Common myeloid progenitor, CD34-positive (primary cell): ENCODE measurements at regions not wholly inside any gene's neighbourhood (a gene's known extent, or its start where the extent isn't known, plus 50 kb on each side); places are given as distances from the start of the nearest gene placed in this dataset.

Experiments
- CTCF ChIA-PET: fragments of 350-600 bp; sonication (Branson Sonifier 250); formaldehyde crosslinking; loops from one replicate; lab custom pipeline; 2021; ENCODE audit warnings: antibody characterized with exemption; lab: Charles Lee
- POLR2A ChIA-PET: fragments of 350-600 bp; sonication (Branson Sonifier 250); formaldehyde crosslinking; loops from one replicate; lab custom pipeline; 2021; ENCODE audit warnings: antibody characterized with exemption; lab: Charles Lee
- DNase-seq, 3 donors: peaks; one replicate each; pipeline versions ENCODE4 v3.0.0 to v3.0.0-alpha.2; 2013
- H3K27ac ChIP-seq, 2 experiments: 1 replicate in 1 of 2; 2 replicates in 1 of 2; pipeline ENCODE4 v1.7.0; 2013; ENCODE audit warnings: inconsistent platforms in 2 of 2, low read length in 2 of 2, mild to moderate bottlenecking in 2 of 2, low read depth in 1 of 2, moderate library complexity in 1 of 2; ENCODE audit not compliant: severe bottlenecking in 2 of 2, insufficient read depth in 1 of 2, poor library complexity in 1 of 2
- H3K27me3 ChIP-seq, 5 experiments: replicated peaks in 2 of 5; 1 replicate in 3 of 5; 2 replicates in 2 of 5; pipeline versions ENCODE4 v1.6.1 to v1.7.0; 2013; ENCODE audit warnings: low read length in 4 of 5, mild to moderate bottlenecking in 2 of 5, moderate library complexity in 2 of 5, inconsistent platforms in 1 of 5; ENCODE audit not compliant: insufficient read depth in 5 of 5, control insufficient read depth in 4 of 5
- H3K36me3 ChIP-seq, 4 experiments: 1 replicate in 2 of 4; 2 replicates in 2 of 4; pipeline versions ENCODE4 v1.6.1 to v1.7.0; 2013; ENCODE audit warnings: low read length in 3 of 4, control low read depth in 1 of 4, mild to moderate bottlenecking in 1 of 4; ENCODE audit not compliant: control insufficient read depth in 4 of 4, insufficient read depth in 4 of 4
- H3K4me1 ChIP-seq, 4 experiments: 1 replicate in 3 of 4; 2 replicates in 1 of 4; pipeline versions ENCODE4 v1.6.1 to v1.7.1; 2013; ENCODE audit warnings: low read length in 3 of 4, mild to moderate bottlenecking in 3 of 4, control low read depth in 1 of 4, inconsistent platforms in 1 of 4, moderate library complexity in 1 of 4; ENCODE audit not compliant: control insufficient read depth in 4 of 4, insufficient read depth in 4 of 4; ENCODE audit errors: control extremely low read depth in 1 of 4
- H3K4me3 ChIP-seq, 7 experiments: 1 replicate in 4 of 7; 2 replicates in 3 of 7; pipeline versions ENCODE4 v1.5.1 to v1.7.0; 2013; ENCODE audit warnings: mild to moderate bottlenecking in 7 of 7, low read length in 6 of 7, moderate library complexity in 6 of 7, inconsistent platforms in 2 of 7, low read depth in 2 of 7, control low read depth in 1 of 7; ENCODE audit not compliant: insufficient read depth in 4 of 7, control insufficient read depth in 1 of 7; ENCODE audit errors: extremely low read depth in 1 of 7
- H3K9me3 ChIP-seq, 5 experiments: 1 replicate in 4 of 5; 2 replicates in 1 of 5; pipeline versions ENCODE4 v1.6.1 to v1.7.1; 2013; ENCODE audit warnings: low read length in 4 of 5, mild to moderate bottlenecking in 2 of 5, inconsistent platforms in 1 of 5, low read depth in 1 of 5, moderate library complexity in 1 of 5; ENCODE audit not compliant: control insufficient read depth in 4 of 5, insufficient read depth in 2 of 5; ENCODE audit errors: control extremely low read depth in 1 of 5
- WGBS: methylation state at CpG from one replicate; pipeline ENCODE4 v1.1.5; 2013; ENCODE audit not compliant: insufficient coverage; 5-methylcytosine and 5-hydroxymethylcytosine counted together

GRCh38 chr4:128357286-128357685, 69.7 kb upstream of the PGRMC2 start:
- DNase-seq = no peak
- ChIA-PET POLR2A (no interaction called here), CTCF (no interaction called here)
- WGBS = 100% methylated on average over 2 of the region's 2 CpGs
- Histone ChIP-seq H3K27me3 (no peaks in the 10 kb centered on the region), H3K9me3 (peaks cover 0 to 2% (median 0%) of the 10 kb centered on the region in 5 experiments), H3K27ac (no peak overlapping the region), H3K36me3 (no peaks in the 10 kb centered on the region), H3K4me1 (no peaks in the 10 kb centered on the region), H3K4me3 (no peak overlapping the region)

- ChIA-PET CTCF (no interaction called here), POLR2A (no interaction called here)
- Histone ChIP-seq H3K4me1 (no peaks in the 10 kb centered on the region), H3K36me3 (no peaks in the 10 kb centered on the region), H3K9me3 (peaks cover 0 to 2% (median 0%) of the 10 kb centered on the region in 5 experiments), H3K4me3 (no peak overlapping the region), H3K27me3 (no peaks in the 10 kb centered on the region), H3K27ac (no peak overlapping the region)
- no peak for DNase-seq
- 78% methylated on average over 3 of the region's 4 CpGs for WGBS
Observed at GRCh38 chr4:128355305-128355704, 67.7 kb upstream of the PGRMC2 start.

GRCh38 chr4:128354205-128354821, 66.7 kb upstream of the PGRMC2 start:
- H3K27me3 ChIP-seq = no peaks in the 10 kb centered on the region
- no peaks in the 10 kb centered on the region for H3K36me3 ChIP-seq
- peaks cover 0 to 2% (median 0%) of the 10 kb centered on the region in 5 experiments for H3K9me3 ChIP-seq
- ChIA-PET CTCF (no interaction called here), POLR2A (no interaction called here)
- no peak overlapping the region for H3K4me3 ChIP-seq
- DNase-seq = no peak
- no peak overlapping the region for H3K27ac ChIP-seq
- 100% methylated on average over 1 of the region's 4 CpGs for WGBS
- no peaks in the 10 kb centered on the region for H3K4me1 ChIP-seq

GRCh38 chr4:128353791-128354190, 66.2 kb upstream of the PGRMC2 start:
- DNase-seq = no peak
- Histone ChIP-seq H3K4me3 (no peak overlapping the region), H3K27ac (no peak overlapping the region), H3K4me1 (no peaks in the 10 kb centered on the region), H3K27me3 (no peaks in the 10 kb centered on the region), H3K9me3 (peaks cover 0 to 2% (median 0%) of the 10 kb centered on the region in 5 experiments), H3K36me3 (no peaks in the 10 kb centered on the region)
- CTCF ChIA-PET = no interaction called here
- 100% methylated on average over 2 of the region's 3 CpGs for WGBS
- POLR2A ChIA-PET = no interaction called here

GRCh38 chr4:128351502-128351901, 63.9 kb upstream of the PGRMC2 start:
- no peaks in the 10 kb centered on the region for H3K4me1 ChIP-seq
- H3K9me3 ChIP-seq = no peaks in the 10 kb centered on the region
- no peak for DNase-seq
- no peaks in the 10 kb centered on the region for H3K36me3 ChIP-seq
- 100% methylated on average over 1 of the region's 1 CpG for WGBS
- H3K4me3 ChIP-seq = no peak overlapping the region
- H3K27ac ChIP-seq = no peak overlapping the region
- ChIA-PET CTCF (no interaction called here), POLR2A (no interaction called here)
- H3K27me3 ChIP-seq = no peaks in the 10 kb centered on the region

- DNase-seq = no peak
- Histone ChIP-seq H3K27me3 (no peaks in the 10 kb centered on the region), H3K27ac (no peak overlapping the region), H3K4me3 (no peak overlapping the region), H3K36me3 (no peaks in the 10 kb centered on the region), H3K4me1 (no peaks in the 10 kb centered on the region), H3K9me3 (no peaks in the 10 kb centered on the region)
- ChIA-PET POLR2A (no interaction called here), CTCF (no interaction called here)
- WGBS = 95% methylated on average over 4 of the region's 6 CpGs
Observed at GRCh38 chr4:128350449-128351045, 62.9 kb upstream of the PGRMC2 start.

GRCh38 chr4:128349921-128350320, 62.3 kb upstream of the PGRMC2 start:
- no peaks in the 10 kb centered on the region for H3K4me1 ChIP-seq
- WGBS = 100% methylated on average over 3 of the region's 4 CpGs
- DNase-seq = no peak
- no peak overlapping the region for H3K4me3 ChIP-seq
- H3K9me3 ChIP-seq = no peaks in the 10 kb centered on the region
- ChIA-PET POLR2A (no interaction called here), CTCF (no interaction called here)
- H3K27ac ChIP-seq = no peak overlapping the region
- H3K27me3 ChIP-seq = no peaks in the 10 kb centered on the region
- H3K36me3 ChIP-seq = no peaks in the 10 kb centered on the region
